Fibroblast of upper back skin (primary cell): ENCODE measurements at regions not wholly inside any gene's neighbourhood (a gene's known extent, or its start where the extent isn't known, plus 50 kb on each side); places are given as distances from the start of the nearest gene placed in this dataset.
"Not testable (repeated sequence)": the region's sequence is repeated elsewhere in the genome, so short reads cannot be mapped to it uniquely, and the experiment has no call there.

Source experiments
- DNase-seq: peaks from one replicate; pipeline ENCODE4 v3.0.0-alpha.2; 2013

GRCh38 chr3:181604267-181604666 is 107.5 kb upstream of the SOX2 start:
- DNase-seq = no peak

DNA sequence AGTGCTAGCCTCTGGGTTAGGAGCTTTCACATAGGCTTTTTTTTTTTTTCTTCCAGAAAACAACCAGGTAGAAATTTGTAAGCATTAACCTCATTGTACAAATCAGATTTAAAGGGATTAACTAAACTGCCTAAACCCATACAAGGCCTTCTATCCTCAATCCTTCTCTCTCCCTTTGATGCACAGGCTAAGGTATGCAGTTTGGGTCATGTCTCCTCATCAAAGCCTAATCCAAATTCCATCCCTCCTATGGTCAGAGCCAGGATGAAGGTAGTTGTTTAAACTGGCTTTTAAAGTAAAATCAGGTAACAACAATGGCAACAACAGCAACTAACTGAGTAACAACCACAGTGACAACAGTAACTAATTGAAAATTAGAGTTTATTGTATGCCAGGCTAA is 115.6 kb upstream of the SOX2 start:
- DNase-seq = no peak

GRCh38 chr3:181590939-181591338 is 120.8 kb upstream of the SOX2 start:
- DNase-seq = not testable (repeated sequence)

- DNase-seq = no peak
Observed at GRCh38 chr3:181582619-181583018, 129.1 kb upstream of the SOX2 start.

DNA sequence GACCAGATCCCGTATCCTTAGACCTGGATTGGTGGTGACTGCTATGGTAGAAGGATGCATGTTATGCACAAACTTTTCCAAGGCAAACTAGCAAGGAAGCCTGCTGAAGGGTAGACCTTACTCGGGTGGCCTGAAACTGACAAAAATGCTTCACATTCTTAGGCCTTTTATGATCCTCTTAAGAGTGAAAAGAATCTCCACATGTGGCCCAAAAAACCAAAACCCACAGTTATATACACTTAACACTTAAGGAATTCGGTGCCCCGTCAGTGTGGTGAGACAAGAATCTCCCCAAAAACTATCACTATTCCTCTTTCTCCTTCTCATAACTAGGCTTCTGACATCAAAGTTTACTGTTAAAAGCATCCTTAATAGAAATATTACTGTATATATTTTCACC is 130.1 kb upstream of the SOX2 start:
- DNase-seq = peak; percentile 78

GRCh38 chr3:181578743-181579142 is 133.0 kb upstream of the SOX2 start:
- no peak for DNase-seq

DNA sequence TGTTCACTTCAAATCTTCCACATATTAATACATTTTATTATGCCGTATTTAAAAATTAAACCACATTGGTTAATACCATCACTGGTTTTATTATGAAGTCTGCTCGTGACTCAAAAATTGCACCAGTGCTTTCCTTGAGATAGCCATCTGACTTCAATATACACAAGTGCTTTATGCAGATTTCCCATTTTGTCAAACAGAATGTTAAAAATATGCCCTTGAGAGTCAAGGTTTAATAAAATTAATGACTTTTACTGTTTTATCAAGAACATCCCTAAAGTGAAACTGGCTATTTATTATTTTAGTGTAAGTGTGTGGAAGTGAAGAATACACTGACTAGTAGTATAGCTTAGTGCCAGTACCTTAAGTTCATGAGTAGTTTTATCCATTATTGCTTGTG is 139.3 kb upstream of the SOX2 start:
- no peak for DNase-seq

- DNase-seq = no peak
Observed at GRCh38 chr3:181570472-181570871, 141.3 kb upstream of the SOX2 start.

- DNase-seq = no peak
Observed at GRCh38 chr3:181569356-181569940, 142.3 kb upstream of the SOX2 start.

DNA sequence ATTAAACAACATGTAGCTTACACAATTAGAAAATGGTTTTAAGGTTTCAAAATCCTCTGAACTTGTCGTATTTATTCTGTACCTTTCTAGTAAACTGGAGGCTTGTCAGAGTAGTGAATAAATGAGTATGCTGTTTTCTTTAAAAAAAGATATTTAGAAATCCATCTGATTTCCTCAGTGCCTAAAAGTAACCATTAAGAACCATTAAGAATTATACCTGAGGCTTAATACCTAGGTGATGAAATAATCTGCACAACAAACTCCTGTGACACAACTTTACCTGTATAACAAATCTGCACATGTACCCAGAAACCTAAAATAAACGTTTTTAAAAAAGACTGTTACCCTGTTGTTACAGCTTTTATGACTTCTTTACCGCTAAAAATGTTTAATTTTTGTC is 143.0 kb upstream of the SOX2 start:
- DNase-seq = no peak

DNA sequence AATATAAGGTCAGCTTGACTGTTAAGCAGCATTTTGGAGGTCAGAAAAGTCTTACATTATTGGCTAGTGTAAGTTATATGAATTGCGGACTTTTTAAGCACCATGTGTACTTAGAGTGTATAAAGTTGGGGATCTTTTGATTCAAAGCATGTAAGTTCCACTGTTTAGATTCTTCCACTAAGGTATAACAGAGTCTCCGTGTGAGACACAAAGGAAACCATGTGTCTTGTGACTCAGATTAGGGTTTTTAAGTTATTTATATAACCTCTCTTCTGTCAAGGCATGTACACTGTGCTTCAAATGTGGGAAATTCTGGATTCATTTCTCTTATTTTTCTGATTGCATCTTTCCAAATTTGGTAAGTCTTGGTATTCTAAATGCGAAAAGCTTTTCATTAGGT is 143.5 kb upstream of the SOX2 start:
- DNase-seq = peak; percentile 25

DNA sequence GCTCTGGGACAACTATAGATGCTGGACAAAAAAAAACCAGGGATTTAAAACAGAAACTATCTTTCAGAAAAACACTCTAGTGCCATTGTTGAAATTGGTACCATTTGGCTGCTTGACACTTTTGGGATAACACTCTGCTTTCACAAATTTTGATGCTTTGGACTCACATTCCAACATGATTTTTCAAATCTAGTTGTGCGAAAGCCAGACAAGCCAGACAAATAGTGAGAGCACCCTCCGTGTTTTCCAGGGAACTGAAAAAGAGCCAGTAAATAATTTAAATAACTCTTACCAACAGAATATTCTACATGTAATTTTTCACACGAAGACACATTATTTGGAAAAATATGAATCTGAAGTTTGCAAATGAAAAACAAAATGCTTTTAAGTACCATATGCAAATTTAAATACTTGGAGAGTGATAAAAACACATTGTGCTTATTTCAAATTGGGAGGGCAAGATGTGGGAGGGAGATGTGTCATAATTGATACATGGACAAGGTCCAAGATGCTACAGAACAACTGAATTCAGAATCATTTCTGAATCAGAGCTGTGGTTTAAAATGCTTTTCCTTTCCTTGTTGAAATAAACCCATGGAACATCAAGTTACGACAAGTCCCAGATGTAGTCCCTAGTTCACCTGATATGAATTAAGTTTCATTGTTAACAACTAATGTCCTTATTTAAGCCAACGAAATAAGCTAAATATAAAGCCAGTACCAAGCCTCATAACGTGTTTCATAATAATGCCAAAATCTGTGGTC is 144.2 kb upstream of the SOX2 start:
- DNase-seq = peak; percentile 71

GRCh38 chr3:181565416-181565815 is 146.3 kb upstream of the SOX2 start:
- DNase-seq = no peak

GRCh38 chr3:181564222-181564621 is 147.5 kb upstream of the SOX2 start:
- no peak for DNase-seq

- DNase-seq = no peak
Observed at GRCh38 chr3:181561139-181562031, 150.3 kb upstream of the SOX2 start.

GRCh38 chr3:181558870-181559269 is 152.9 kb upstream of the SOX2 start:
- no peak for DNase-seq

GRCh38 chr3:181555681-181556080 is 156.0 kb upstream of the SOX2 start:
- DNase-seq = no peak

GRCh38 chr3:181554233-181554765 is 157.4 kb upstream of the SOX2 start:
- DNase-seq = no peak

DNA sequence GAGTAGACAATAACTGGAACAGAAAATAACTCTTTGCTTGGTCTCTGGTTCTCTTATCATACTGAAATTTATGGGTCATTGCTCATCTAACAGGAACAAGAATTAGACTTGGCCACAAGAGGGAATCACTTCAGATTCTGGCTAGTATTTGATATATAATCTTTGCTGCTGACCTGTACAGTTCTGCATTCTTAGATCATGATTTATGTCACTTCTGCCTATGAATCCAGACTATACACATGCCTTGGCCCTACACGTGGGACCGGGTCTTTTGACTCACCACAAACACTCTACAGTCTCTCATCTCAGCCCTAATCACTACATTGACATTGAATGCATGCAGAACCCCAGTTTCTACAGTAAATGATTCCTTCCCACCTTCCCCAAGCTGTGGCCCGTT is 162.5 kb upstream of the SOX2 start:
- DNase-seq = peak; percentile 25

DNA sequence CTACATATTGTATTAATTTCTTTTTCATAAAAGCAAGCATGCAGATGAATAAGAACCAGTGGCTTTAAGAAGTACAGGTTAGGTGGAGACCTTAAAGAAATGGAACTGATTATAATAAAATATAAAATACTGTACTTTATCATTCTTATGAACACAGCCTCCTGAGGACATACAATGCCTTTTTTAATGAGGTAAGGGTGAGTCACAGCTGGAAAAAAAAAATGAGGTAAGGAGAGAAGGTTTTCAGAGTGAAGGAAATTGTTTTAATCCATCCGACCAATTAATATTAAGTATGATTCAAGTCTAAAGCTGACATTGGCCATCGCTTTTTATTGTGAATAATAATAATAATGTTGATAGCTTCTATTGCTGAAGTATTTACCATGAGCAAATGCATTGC is 170.3 kb upstream of the SOX2 start:
- DNase-seq = no peak

DNA sequence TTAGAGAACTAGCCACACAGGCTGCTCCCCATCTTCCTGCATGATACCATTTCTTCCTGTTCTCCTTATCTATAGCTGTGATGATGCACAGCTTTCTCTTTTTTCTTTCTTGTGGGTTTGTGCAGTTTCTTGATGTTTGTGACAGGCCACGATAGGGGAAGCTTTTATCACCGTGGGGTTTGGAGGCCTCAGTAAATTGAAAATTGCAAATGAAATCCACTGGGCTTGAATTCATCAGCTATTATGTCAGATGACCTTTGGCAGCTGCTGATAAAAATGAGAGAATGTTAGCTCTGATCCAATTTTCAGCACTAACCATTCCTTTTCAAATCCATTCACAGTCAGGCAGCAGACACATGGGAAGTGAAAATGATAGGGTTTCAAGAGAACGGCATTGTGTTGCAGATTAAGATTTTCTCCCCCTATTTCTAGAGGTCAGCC is 176.9 kb upstream of the SOX2 start:
- no peak for DNase-seq

DNA sequence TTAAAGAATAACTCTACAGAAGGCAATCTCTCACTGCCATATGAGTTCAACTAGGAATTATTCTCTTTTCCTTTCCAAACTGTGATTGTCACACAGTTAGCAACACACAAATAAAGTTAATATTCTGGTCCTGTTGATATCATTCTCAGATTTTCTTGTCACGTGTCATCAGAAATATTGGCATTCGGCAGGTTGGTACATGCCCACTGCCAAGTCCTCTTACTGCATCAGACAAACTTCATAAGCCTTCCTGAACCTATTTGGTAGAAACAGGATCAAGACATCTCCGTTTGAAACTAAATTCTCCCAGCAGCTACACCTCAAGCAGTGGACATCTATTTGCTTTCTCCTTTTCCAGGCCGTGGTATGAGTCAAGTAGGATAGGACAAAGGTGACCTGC is 177.9 kb upstream of the SOX2 start:
- no peak for DNase-seq

- DNase-seq = no peak
Observed at GRCh38 chr3:181530584-181530983, 181.1 kb upstream of the SOX2 start.

- DNase-seq = no peak
Observed at GRCh38 chr3:181521831-181522230, 189.9 kb upstream of the SOX2 start.
